Omental fat pad (tissue), 3 donors: ENCODE measurements at regions not wholly inside any gene's neighbourhood (a gene's known extent, or its start where the extent isn't known, plus 50 kb on each side); places are given as distances from the start of the nearest gene placed in this dataset.

Experiments
- ATAC-seq: fragments of 150-250 bp; one replicate; pipeline ENCODE4 v1.9.1; 2016; ENCODE audit warnings: mild to moderate bottlenecking, moderate library complexity; ENCODE audit not compliant: low FRiP score
- DNase-seq: peaks from one replicate; pipeline ENCODE4 v3.0.0-alpha.2; 2019; ENCODE audit warnings: low spot score
- TF ChIP-seq, protein P1 (sequence below), 3 donors: fragments of 450-650 bp; IDR thresholded peaks; one replicate each; pipeline ENCODE4 v1.5.1; 2016 to 2017; ENCODE audit warnings: antibody characterized with exemption in 3 of 3, mild to moderate bottlenecking in 3 of 3, moderate library complexity in 2 of 3

DNA sequence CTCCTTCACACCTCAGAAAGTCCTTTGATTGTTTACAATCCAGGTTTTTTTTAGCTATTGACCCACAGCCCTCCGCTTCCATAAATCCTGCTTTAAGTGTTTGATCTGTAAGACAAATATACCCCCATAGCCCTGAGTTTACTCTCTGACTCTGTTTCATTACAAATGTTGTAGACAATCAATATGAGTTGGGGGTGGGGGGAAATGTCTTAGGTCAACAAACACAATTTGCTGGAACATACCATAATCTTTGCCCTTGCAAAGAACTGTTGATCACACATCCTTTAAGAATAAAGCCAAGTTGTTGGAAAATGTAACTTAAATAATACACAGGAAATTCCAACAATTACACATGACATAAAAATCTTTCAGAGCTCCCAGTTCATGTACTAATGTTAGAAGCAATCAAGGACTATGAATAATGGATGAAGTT, 301.8 kb upstream of the SEMA6D start:
- DNase-seq (no peak), ATAC-seq (no peak)
- TF ChIP-seq, protein P1, sequence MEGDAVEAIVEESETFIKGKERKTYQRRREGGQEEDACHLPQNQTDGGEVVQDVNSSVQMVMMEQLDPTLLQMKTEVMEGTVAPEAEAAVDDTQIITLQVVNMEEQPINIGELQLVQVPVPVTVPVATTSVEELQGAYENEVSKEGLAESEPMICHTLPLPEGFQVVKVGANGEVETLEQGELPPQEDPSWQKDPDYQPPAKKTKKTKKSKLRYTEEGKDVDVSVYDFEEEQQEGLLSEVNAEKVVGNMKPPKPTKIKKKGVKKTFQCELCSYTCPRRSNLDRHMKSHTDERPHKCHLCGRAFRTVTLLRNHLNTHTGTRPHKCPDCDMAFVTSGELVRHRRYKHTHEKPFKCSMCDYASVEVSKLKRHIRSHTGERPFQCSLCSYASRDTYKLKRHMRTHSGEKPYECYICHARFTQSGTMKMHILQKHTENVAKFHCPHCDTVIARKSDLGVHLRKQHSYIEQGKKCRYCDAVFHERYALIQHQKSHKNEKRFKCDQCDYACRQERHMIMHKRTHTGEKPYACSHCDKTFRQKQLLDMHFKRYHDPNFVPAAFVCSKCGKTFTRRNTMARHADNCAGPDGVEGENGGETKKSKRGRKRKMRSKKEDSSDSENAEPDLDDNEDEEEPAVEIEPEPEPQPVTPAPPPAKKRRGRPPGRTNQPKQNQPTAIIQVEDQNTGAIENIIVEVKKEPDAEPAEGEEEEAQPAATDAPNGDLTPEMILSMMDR (IDR thresholded peaks at IDR 0.05) = no peak

DNA sequence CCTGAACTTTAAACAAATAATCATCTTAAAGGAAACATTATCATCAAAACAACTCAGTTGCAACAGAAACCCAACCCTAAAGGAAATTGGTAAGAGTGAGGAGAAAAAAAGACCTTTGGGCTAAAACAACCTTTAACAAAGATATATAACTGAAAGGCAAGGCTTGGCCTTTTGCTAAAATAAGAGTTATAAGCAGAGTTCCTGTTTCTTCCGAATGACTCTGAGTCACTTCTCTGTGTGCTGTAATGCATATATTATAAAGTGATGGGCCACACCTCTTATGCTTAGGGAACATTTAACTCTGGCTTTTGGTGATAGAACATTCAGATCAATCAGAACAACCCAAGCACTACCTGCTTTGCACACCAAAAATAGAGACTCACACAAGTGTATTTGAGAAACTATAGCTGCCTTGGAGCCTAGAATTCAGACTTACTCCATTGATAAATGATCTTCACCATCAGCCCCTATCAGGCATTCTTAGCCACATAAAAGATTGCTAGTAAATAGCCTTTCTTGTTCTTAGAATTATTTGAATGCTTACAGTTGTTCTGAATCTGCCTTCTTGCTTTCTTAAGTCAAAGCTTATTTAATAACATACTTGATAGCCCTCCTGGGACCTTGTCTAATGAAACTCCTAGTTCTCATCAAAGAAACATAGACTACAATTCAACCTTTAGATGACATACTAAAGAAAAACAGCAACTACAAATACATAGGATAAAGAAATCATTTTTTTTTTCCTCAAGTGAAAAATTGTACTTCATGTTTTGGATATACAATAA, 294.2 kb upstream of the SEMA6D start:
- DNase-seq (no peak), ATAC-seq (peak; percentile 81)
- TF ChIP-seq, protein P1 (IDR thresholded peaks at IDR 0.05) = no peak

DNA sequence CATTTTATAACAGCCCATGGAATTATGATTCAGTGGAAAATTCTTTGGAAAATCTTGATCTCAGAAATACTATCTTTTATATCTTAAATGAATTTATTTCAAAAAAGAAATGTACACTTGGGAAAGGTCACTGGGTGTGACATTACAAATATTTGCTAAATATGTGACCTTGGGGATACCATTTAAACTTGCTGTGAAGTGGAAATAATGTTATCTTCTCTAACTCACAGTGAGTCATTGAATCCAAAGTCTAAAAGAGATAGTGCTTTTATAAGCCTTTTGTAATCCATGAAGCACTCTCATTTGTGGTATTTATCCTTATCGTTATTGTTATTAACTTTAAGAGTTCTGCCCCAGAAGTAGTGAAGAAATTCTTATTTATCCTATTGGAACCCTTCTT, 289.8 kb upstream of the SEMA6D start:
- no peak for DNase-seq
- no peak for ATAC-seq
- TF ChIP-seq, protein P1 (IDR thresholded peaks at IDR 0.05) = no peak

DNA sequence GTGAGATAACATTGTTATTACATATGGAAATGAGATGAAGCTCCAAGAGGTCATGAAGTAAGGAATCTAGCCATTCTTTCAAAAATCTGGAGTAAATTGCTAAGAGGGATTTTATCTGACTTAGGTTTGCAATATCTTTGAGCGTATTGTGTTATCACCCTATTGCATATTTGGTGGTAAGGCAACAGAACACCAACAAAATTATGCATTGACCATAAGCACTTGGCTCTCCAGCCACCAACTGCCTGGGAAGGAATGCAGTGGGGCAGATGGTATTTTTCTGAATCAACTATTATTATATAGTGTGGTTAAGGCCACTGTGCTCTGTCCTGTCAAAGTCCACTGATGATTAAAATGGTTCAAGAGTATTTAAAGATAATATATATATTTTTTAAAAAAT, 287.9 kb upstream of the SEMA6D start:
- ATAC-seq (no peak), DNase-seq (no peak)
- TF ChIP-seq, protein P1 (IDR thresholded peaks at IDR 0.05) = no peak

DNA sequence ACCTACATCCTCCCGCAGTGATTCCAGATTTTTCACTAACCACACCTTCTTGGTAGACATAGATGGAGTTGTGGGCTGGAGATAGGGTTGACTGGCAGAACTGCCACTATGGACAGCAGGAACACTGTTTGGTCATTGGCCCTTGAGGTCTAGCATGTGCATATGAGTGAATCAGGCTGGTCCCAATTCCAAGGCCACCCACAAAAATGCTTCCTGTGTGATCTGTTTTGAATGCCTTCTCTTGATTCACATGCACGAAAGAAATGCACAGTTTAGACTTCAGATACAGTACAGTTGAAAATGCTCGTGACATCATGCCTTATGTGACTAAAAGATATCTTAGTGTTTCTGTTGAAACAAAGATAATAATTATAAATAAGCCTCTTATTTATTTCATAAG, 285.8 kb upstream of the SEMA6D start:
- DNase-seq (no peak), ATAC-seq (no peak)
- TF ChIP-seq, protein P1 (IDR thresholded peaks at IDR 0.05) = no peak

DNA sequence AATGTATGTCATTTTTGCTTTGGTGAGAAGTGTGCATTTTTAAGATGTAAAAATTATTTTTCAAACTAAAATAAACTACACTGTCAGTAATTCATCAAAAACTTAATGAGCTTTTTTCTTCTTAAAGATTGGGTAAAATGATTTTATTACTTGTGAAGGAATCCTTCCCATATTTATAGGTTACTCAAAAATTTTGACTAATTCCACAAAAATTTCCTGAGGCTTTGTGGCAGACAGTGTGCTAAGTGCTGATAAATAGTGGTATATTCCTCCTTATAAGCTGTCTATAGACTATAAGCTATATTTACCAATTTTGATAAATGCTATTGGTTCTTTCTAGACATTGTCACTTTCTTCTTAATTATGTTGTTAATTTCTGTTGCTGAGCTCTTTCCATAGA, 284.5 kb upstream of the SEMA6D start:
- ATAC-seq = no peak
- TF ChIP-seq, protein P1 (IDR thresholded peaks at IDR 0.05) = no peak

DNA sequence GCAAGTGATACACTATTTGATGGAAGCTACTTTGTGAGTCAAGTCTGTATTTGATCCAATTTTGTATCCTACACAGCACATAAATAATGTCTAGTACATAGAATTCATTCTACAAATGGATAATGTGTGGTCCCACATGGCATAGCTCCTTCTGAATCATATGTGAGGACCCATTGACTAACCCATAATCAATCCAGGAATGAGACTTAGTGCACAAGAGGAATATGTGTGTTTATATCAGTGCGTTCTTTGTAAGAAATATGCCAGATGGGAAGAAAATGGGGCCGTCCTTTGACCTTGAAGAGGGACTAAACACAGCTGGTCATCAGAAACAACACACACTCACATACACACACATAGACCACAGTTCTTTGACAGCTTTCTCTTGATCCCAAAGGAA, 282.7 kb upstream of the SEMA6D start:
- ATAC-seq (no peak), DNase-seq (no peak)
- TF ChIP-seq, protein P1 (IDR thresholded peaks at IDR 0.05) = no peak

More for the DNA sequence above, 284.5 kb upstream of the SEMA6D start:
- DNase-seq = no peak
